ENCODE measurements at regions not wholly inside any gene's neighbourhood (a gene's known extent, or its start where the extent isn't known, plus 50 kb on each side); places are given as distances from the start of the nearest gene placed in this dataset.

DNA sequence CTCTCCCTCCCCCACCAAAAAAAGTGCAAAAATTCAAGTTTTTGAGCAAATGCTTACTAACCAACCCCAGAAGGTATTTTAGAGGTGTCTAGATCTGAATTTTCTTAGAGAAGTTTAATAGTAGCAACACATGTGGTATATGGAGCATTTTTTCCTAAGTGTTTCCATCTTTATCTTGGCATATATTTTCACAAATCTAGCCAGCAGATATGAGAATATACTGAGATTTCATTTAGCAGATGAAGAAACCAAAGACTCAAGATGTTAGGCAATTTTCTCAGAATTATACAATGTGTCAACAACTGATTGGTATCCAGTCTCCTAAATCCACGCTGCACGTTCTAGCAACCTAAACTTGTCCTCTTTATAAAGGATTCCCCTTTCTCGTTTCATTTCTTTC lies 245.5 kb upstream of the CXXC4 start:
- TF ChIP-seq, protein P1, sequence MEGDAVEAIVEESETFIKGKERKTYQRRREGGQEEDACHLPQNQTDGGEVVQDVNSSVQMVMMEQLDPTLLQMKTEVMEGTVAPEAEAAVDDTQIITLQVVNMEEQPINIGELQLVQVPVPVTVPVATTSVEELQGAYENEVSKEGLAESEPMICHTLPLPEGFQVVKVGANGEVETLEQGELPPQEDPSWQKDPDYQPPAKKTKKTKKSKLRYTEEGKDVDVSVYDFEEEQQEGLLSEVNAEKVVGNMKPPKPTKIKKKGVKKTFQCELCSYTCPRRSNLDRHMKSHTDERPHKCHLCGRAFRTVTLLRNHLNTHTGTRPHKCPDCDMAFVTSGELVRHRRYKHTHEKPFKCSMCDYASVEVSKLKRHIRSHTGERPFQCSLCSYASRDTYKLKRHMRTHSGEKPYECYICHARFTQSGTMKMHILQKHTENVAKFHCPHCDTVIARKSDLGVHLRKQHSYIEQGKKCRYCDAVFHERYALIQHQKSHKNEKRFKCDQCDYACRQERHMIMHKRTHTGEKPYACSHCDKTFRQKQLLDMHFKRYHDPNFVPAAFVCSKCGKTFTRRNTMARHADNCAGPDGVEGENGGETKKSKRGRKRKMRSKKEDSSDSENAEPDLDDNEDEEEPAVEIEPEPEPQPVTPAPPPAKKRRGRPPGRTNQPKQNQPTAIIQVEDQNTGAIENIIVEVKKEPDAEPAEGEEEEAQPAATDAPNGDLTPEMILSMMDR (conservative IDR thresholded peaks at IDR 0.05; ENCODE audit: low read length) = no peak
- no peak for TF ChIP-seq EZH2phosphoT487 (IDR thresholded peaks at IDR 0.05; ENCODE audit: borderline replicate concordance, low read depth, low read length)
